ENCODE measurements at regions not wholly inside any gene's neighbourhood (a gene's known extent, or its start where the extent isn't known, plus 50 kb on each side); places are given as distances from the start of the nearest gene placed in this dataset.

GRCh38 chr11:116557282-116557681 lies 215.5 kb downstream of the BUD13 start:
- no peak for DNase-seq

- no peak for DNase-seq
Measured at GRCh38 chr11:116556483-116556882, 216.3 kb downstream of the BUD13 start.

GRCh38 chr11:116553482-116553881 lies 219.3 kb downstream of the BUD13 start:
- no peak for DNase-seq

GRCh38 chr11:116551576-116551975 lies 221.2 kb downstream of the BUD13 start:
- DNase-seq: no peak

GRCh38 chr11:116548256-116548655 lies 224.5 kb downstream of the BUD13 start:
- no peak for DNase-seq

- no peak for DNase-seq
Measured at GRCh38 chr11:116547571-116547970, 225.2 kb downstream of the BUD13 start.

- no peak for DNase-seq
Measured at GRCh38 chr11:116545912-116546311, 226.9 kb downstream of the BUD13 start.

- no peak for DNase-seq
Measured at GRCh38 chr11:116544721-116545120, 228.1 kb downstream of the BUD13 start.

- no peak for DNase-seq
Measured at GRCh38 chr11:116543911-116544475, 228.8 kb downstream of the BUD13 start.

- DNase-seq: no peak
Measured at GRCh38 chr11:116543099-116543498, 229.7 kb downstream of the BUD13 start.

- DNase-seq: no peak
Measured at GRCh38 chr11:116542406-116542805, 230.4 kb downstream of the BUD13 start.

- no peak for DNase-seq
Measured at GRCh38 chr11:116541460-116541859, 231.3 kb downstream of the BUD13 start.

- DNase-seq: no peak
Measured at GRCh38 chr11:116540645-116541304, 232.0 kb downstream of the BUD13 start.

GRCh38 chr11:116539836-116540418 lies 232.9 kb downstream of the BUD13 start:
- no peak for DNase-seq

GRCh38 chr11:116539211-116539610 lies 233.6 kb downstream of the BUD13 start:
- DNase-seq: no peak

- no peak for DNase-seq
Measured at GRCh38 chr11:116538677-116539076, 234.1 kb downstream of the BUD13 start.

- DNase-seq: no peak
Measured at GRCh38 chr11:116537709-116538108, 235.1 kb downstream of the BUD13 start.

- DNase-seq: no peak
Measured at GRCh38 chr11:116537121-116537520, 235.7 kb downstream of the BUD13 start.

GRCh38 chr11:116536416-116536815 lies 236.4 kb downstream of the BUD13 start:
- no peak for DNase-seq

- DNase-seq: no peak
Measured at GRCh38 chr11:116535994-116536393, 236.8 kb downstream of the BUD13 start.

GRCh38 chr11:116535120-116535519 lies 237.7 kb downstream of the BUD13 start:
- DNase-seq: no peak

- DNase-seq: no peak
Measured at GRCh38 chr11:116534270-116534975, 238.4 kb downstream of the BUD13 start.
